Kasumi-1 (cell line): ENCODE measurements at regions not wholly inside any gene's neighbourhood (a gene's known extent, or its start where the extent isn't known, plus 50 kb on each side); places are given as distances from the start of the nearest gene placed in this dataset.

ENCODE experiments used
- DNase-seq, 2 experiments: peaks; one replicate each; lab custom pipeline; 2025; lab: John Stamatoyannopoulos, UW

- DNase-seq, result no peak
Measured at GRCh38 chr7:128145191-128145590, 95.9 kb upstream of the LEP start.

GRCh38 chr7:128146052-128146451, 95.0 kb upstream of the LEP start:
- DNase-seq, result no peak

GRCh38 chr7:128148676-128149075, 92.4 kb upstream of the LEP start:
- no peak for DNase-seq

GRCh38 chr7:128150223-128150865, 90.7 kb upstream of the LEP start:
- DNase-seq, result no peak

DNA sequence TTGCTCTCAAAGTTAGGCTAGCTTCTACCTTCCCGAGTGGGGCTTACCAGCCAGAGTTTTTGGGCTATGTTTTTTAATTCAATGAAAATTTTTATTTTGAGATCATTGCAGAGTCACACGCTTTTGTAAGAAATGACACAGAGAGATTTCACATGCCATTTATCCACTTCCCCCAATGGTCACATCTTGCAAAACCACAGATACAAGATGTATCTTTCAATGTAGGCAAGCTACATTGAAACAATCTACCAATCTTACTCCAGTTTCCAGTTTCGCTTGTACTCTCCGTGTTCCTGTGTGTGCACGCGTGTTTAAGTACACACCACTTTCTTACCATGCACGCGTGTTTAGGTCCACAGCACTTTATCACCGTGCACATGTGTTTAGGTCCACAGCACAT, 89.4 kb upstream of the LEP start:
- DNase-seq, result no peak

- no peak for DNase-seq
Measured at GRCh38 chr7:128152721-128153120, 88.4 kb upstream of the LEP start.

GRCh38 chr7:128153436-128153835, 87.6 kb upstream of the LEP start:
- no peak for DNase-seq

DNA sequence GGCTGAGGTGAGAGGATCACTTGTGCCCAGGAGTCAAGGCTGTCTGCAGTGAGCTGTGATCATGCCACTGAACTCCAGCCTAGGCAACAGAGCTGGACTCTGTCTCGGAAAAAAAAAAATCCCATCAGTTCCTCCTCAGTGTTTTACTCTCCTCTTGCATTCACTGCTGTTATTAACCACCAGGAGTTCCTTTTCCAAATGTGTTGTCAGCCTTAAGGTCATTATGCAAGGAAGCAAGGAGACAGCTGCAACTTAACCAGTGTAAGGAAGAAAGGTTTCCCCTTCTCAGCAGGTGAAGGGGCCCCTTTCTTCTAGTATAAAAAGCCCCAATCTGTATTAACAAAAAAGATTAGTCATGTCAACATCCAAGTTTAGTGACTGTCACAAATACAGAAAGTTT, 86.6 kb upstream of the LEP start:
- peak in 1 of 2 experiments; percentile 12 for DNase-seq

GRCh38 chr7:128155100-128155740, 85.9 kb upstream of the LEP start:
- no peak for DNase-seq

DNA sequence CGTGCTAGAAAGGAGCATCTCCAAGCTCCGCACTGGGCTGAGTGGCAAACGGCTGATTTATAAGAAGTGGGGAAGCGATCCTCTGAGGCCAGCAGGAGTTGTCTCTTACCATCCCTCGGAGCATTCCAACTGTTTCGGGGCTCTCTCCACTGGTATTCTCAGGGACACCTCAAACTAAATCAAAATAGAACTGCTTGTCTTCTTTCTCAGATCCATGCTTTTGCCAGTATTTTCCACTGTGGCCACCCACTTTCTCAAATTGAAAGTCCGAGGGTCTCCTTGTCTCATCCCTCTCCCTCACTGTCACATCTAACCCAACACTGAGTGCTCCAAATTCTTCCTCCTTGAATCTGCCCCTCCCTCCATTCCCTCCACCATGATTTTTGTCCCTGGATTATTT, 83.2 kb upstream of the LEP start:
- no peak for DNase-seq

DNA sequence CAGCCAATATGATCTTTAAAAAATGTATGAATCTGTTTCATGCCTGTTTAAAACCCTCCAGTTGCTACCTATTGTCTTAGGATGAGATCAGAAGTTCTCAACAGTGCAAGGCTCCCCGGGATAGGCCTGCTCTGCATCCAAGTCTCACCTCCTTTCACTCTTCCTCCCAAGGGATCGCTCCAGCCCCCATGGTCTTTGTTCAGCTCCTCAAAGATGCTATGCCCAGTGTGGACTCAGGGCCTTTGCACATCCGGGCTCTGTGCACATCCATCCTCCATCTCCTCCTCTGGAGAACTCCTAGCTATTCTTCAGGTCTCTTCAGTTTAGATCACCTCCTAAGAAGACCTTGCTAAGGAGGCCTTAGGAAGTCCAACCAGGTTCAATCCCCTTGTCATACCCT, 82.7 kb upstream of the LEP start:
- no peak for DNase-seq

GRCh38 chr7:128160296-128160695, 80.8 kb upstream of the LEP start:
- DNase-seq, result no peak

DNA sequence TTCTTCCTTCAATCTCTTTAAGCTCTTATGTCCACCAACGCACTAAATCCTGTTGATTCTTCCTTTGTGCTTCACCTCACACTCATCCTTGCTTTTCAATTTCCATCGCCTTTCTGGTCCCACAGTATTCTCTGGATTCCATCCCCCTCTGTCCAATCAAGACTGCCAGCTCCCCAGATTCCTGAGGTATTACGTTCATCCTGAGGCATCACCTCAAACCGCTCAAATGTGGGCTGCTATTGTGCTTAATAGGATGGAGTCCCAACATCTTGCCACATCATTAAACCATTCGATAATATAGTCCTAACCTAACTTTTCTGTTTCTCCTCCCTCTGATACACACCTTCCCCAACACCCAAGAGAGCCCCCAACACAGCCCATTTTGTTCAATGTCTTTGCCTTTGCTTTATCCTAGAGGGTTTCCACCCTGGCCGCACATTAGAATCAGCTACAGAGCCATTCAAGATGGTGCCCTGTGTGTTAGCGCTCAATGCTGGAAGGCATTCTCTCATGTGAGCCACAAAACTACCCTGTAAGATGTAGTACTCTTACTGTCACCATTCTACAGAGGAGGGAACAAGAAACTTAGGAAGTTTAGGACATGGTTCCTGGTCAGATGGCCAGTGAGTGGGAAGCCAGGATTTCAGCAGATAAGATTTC, 79.5 kb upstream of the LEP start:
- DNase-seq, result no peak

GRCh38 chr7:128162666-128163065, 78.4 kb upstream of the LEP start:
- no peak for DNase-seq

DNA sequence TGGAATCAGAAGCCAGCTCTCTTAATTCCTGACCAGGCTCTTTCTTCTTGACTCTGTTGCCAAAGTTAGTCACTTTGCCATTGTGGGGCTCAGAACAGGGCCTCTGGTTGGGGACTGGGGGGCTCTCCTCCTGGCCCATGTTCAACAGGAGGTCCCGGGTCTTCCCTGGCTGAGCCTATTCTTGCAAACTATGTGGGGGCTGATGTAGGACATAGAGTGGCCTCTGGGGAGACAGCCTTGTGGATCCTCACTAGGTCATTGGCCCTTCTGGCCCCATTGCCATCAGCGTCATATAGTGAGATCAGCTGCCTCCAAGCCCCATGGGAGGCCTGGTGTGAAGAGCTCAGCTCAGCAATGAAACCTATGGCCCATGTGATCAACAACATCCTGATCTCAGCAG, 77.6 kb upstream of the LEP start:
- DNase-seq, result no peak

GRCh38 chr7:128164061-128164954, 76.8 kb upstream of the LEP start:
- no peak for DNase-seq

GRCh38 chr7:128164955-128165670, 76.0 kb upstream of the LEP start:
- no peak for DNase-seq

- no peak for DNase-seq
Measured at GRCh38 chr7:128165927-128166420, 75.1 kb upstream of the LEP start.

DNA sequence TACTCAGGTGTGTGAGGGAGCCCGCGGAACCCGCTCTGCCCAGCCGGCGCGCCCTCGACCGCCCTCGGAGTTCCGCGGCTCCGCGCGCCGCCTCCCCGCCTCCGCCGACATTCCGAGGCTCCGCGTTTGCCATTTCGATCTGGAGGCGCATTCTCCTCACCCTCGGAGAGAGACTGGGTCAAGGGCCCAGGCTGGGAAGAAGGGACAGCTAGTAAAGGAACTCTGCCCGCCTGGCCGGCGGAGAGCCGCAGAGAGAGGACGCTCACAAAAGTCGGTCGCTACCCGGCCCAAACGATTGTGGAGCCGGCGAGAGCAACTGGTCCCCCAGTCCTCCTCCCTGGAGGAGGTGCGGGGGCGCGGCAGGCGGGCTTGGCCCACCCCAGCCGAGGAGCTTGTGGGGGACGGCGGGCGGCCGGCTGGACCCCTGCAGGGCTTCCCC, 74.5 kb upstream of the LEP start:
- no peak for DNase-seq

GRCh38 chr7:128167042-128167701, 73.9 kb upstream of the LEP start:
- peak in 1 of 2 experiments; percentile 25 for DNase-seq
